WTC11 (cell line): ENCODE measurements at regions not wholly inside any gene's neighbourhood (a gene's known extent, or its start where the extent isn't known, plus 50 kb on each side); places are given as distances from the start of the nearest gene placed in this dataset.

Experiments
- ATAC-seq: fragments of 200-7000 bp; cut with Tn5 transposase; 2 replicates; pipeline ENCODE4 v1.10.0; 2021; ENCODE audit warnings: mild to moderate bottlenecking, moderate library complexity
- CTCF ChIA-PET: fragments of 300-600 bp; sonication (Branson Sonifier 250); formaldehyde crosslinking; loops from one replicate; lab custom pipeline; 2021; ENCODE audit warnings: antibody characterized with exemption; lab: Charles Lee
- POLR2A ChIA-PET: fragments of 350-600 bp; sonication (Branson Sonifier 250); formaldehyde crosslinking; loops from one replicate; lab custom pipeline; 2021; ENCODE audit warnings: antibody characterized with exemption; lab: Charles Lee
- DNase-seq: peaks from one replicate; pipeline ENCODE4 v3.0.0; 2021; ENCODE audit warnings: low spot score
- H3K27ac Mint-ChIP-seq: 2 replicates; pipeline ENCODE4 v1.8.0; 2021; ENCODE audit warnings: mixed read lengths
- H3K27me3 Mint-ChIP-seq: 2 replicates; pipeline ENCODE4 v1.8.0; 2021; ENCODE audit warnings: low read depth, mild to moderate bottlenecking, moderate library complexity, mixed read lengths
- H3K36me3 Mint-ChIP-seq: 2 replicates; pipeline ENCODE4 v1.8.0; 2021; ENCODE audit warnings: mixed read lengths
- H3K4me1 Mint-ChIP-seq: 2 replicates; pipeline ENCODE4 v1.8.0; 2022; ENCODE audit warnings: mixed read lengths
- H3K4me3 Mint-ChIP-seq: 2 replicates; pipeline ENCODE4 v1.8.0; 2021; ENCODE audit warnings: mild to moderate bottlenecking, moderate library complexity, mixed read lengths
- H3K9me3 Mint-ChIP-seq: 2 replicates; pipeline ENCODE4 v1.8.0; 2021; ENCODE audit warnings: mixed read lengths
- ELF4 ChIP-seq: sonication (generic); formaldehyde crosslinking; IDR thresholded peaks from 2 replicates; pipeline ENCODE4 v1.8.1; 2022; ENCODE audit warnings: low read depth, mild to moderate bottlenecking, moderate library complexity, missing genetic modification reagents
- ETV6 ChIP-seq: sonication (generic); formaldehyde crosslinking; IDR thresholded peaks from 2 replicates; pipeline ENCODE4 v1.8.1; 2022; ENCODE audit warnings: mild to moderate bottlenecking, missing genetic modification reagents
- FOXK1 ChIP-seq: sonication (generic); formaldehyde crosslinking; IDR thresholded peaks from 2 replicates; pipeline ENCODE4 v1.8.0; 2022; ENCODE audit warnings: mild to moderate bottlenecking, moderate library complexity, missing genetic modification reagents
- FOXP1 ChIP-seq: sonication (generic); formaldehyde crosslinking; IDR thresholded peaks from 2 replicates; pipeline ENCODE4 v1.8.0; 2022; ENCODE audit warnings: missing genetic modification reagents, mild to moderate bottlenecking, moderate library complexity, borderline replicate concordance
- KAT7 ChIP-seq: sonication (generic); formaldehyde crosslinking; IDR thresholded peaks from 2 replicates; pipeline ENCODE4 v1.8.1; 2023; ENCODE audit warnings: missing genetic modification reagents, mild to moderate bottlenecking, borderline replicate concordance
- MYBL2 ChIP-seq: sonication (generic); formaldehyde crosslinking; IDR thresholded peaks from 2 replicates; pipeline ENCODE4 v1.8.1; 2023; ENCODE audit warnings: mild to moderate bottlenecking, moderate library complexity, missing genetic modification reagents
- NFYB ChIP-seq: sonication (generic); formaldehyde crosslinking; conservative IDR thresholded peaks from 2 replicates; pipeline ENCODE4 v1.8.0; 2022; ENCODE audit warnings: low read depth, missing genetic modification reagents
- NR1H2 ChIP-seq: sonication (generic); formaldehyde crosslinking; IDR thresholded peaks from 2 replicates; pipeline ENCODE4 v1.9.0; 2021; ENCODE audit warnings: mild to moderate bottlenecking, moderate library complexity, missing genetic modification reagents
- PRRX2 ChIP-seq: fragments of 250-450 bp; sonication (Bioruptor Pico); IDR thresholded peaks from 2 replicates; pipeline ENCODE4 v1.8.0; 2021; ENCODE audit warnings: mild to moderate bottlenecking
- RELA ChIP-seq: sonication (generic); formaldehyde crosslinking; IDR thresholded peaks from 2 replicates; pipeline ENCODE4 v1.8.1; 2022; ENCODE audit warnings: missing genetic modification reagents, mild to moderate bottlenecking, borderline replicate concordance
- ZNF138 ChIP-seq: sonication (generic); formaldehyde crosslinking; conservative IDR thresholded peaks from 2 replicates; pipeline ENCODE4 v1.8.1; 2022; ENCODE audit warnings: mild to moderate bottlenecking, moderate library complexity, missing genetic modification reagents
- ZNF263 ChIP-seq: sonication (generic); formaldehyde crosslinking; IDR thresholded peaks from 2 replicates; pipeline ENCODE4 v1.8.1; 2022; ENCODE audit warnings: low read depth, mild to moderate bottlenecking, moderate library complexity, missing genetic modification reagents
- ZNF317 ChIP-seq: sonication (generic); formaldehyde crosslinking; IDR thresholded peaks from 2 replicates; pipeline ENCODE4 v1.8.1; 2023; ENCODE audit warnings: low read depth, mild to moderate bottlenecking, moderate library complexity, missing genetic modification reagents, borderline replicate concordance
- ZNF396 ChIP-seq: fragments of 250-450 bp; sonication (Bioruptor Pico); IDR thresholded peaks from 2 replicates; pipeline ENCODE4 v1.8.0; 2021; ENCODE audit warnings: mild to moderate bottlenecking, moderate library complexity, borderline replicate concordance
- TF ChIP-seq, protein P1 (sequence below): sonication (generic); formaldehyde crosslinking; IDR thresholded peaks from 2 replicates; pipeline ENCODE4 v1.8.1; 2023; ENCODE audit warnings: mild to moderate bottlenecking, missing genetic modification reagents, moderate library complexity
- TF ChIP-seq, protein P2 (sequence below): sonication (generic); formaldehyde crosslinking; IDR thresholded peaks from 2 replicates; pipeline ENCODE4 v1.8.1; 2023; ENCODE audit warnings: mild to moderate bottlenecking, missing genetic modification reagents
- TF ChIP-seq, protein P3 (sequence below): sonication (generic); formaldehyde crosslinking; IDR thresholded peaks from 2 replicates; pipeline ENCODE4 v1.8.0; 2022; ENCODE audit warnings: mild to moderate bottlenecking, missing genetic modification reagents
- TF ChIP-seq, protein P4 (sequence below): sonication (generic); formaldehyde crosslinking; IDR thresholded peaks from 2 replicates; pipeline ENCODE4 v1.8.0; 2022; ENCODE audit warnings: mild to moderate bottlenecking, missing genetic modification reagents
- TF ChIP-seq, protein P5 (sequence below): sonication (generic); formaldehyde crosslinking; IDR thresholded peaks from 2 replicates; pipeline ENCODE4 v1.8.1; 2022; ENCODE audit warnings: mild to moderate bottlenecking, missing genetic modification reagents, moderate library complexity, borderline replicate concordance

DNA sequence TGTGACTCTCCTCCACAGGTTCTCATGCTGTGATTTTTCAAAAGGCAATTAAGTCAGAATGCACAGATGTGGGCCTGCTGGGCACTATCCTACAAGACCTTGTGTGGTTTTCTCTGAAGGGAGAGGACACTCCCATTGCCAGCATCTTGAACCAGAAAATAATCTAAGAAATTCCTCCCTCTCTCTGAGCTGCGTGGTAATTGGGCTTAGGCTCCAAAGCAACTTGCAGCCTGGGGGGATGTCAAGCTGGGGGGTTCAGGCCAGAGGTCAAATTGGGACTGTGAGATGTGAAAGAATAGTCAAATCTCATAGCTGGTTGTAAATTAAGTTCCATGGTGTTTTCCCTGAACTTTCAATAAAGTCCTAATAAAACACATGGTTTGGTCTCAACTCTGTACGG, 350.6 kb upstream of the SLC7A11 start:
- TF ChIP-seq, protein P1, sequence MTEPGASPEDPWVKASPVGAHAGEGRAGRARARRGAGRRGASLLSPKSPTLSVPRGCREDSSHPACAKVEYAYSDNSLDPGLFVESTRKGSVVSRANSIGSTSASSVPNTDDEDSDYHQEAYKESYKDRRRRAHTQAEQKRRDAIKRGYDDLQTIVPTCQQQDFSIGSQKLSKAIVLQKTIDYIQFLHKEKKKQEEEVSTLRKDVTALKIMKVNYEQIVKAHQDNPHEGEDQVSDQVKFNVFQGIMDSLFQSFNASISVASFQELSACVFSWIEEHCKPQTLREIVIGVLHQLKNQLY (CRISPR knock-in tag): no peak
- TF ChIP-seq KAT7 (CRISPR knock-in tag): no peak
- no peak for TF ChIP-seq RELA
- no peak for TF ChIP-seq ZNF396 (CRISPR knock-in tag)
- no peak for TF ChIP-seq ZNF138
- ChIA-PET POLR2A (no interaction called here), CTCF (no interaction called here)
- Mint-ChIP-seq H3K4me3 (no peak overlapping the region), H3K27ac (no peak overlapping the region), H3K9me3 (no peaks in the 10 kb centered on the region), H3K4me1 (peaks cover 13% of the 10 kb centered on the region), H3K27me3 (no peaks in the 10 kb centered on the region; the same call in 1 of the 2 replicates), H3K36me3 (no peaks in the 10 kb centered on the region)
- DNase-seq (no peak), ATAC-seq (no peak)

DNA sequence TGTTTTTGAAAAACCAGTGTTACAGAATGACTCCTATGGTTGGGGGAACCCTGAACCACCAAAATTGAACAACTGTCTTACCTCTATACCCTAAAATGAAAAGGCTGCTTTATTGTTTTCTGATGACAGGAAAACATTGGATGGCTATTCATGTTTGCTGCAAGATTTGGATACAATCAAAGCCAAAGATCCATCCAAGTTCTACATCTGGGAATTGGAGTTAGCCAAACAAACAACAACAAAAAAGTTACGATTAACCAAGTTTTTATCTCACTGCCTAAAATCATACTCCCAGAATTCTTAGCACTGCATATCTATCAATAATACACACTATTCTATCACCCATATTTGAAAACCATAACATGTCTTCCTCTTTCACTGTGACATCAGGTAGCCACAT, 349.7 kb upstream of the SLC7A11 start:
- Mint-ChIP-seq H3K4me1 (peaks cover 8% of the 10 kb centered on the region), H3K27me3 (no peaks in the 10 kb centered on the region; the same call in none of the 2 replicates), H3K36me3 (no peaks in the 10 kb centered on the region), H3K4me3 (no peak overlapping the region), H3K9me3 (peaks cover 5% of the 10 kb centered on the region; the same call in 1 of the 2 replicates), H3K27ac (no peak overlapping the region)
- POLR2A ChIA-PET: no interaction called here
- CTCF ChIA-PET: no interaction called here
- DNase-seq: no peak
- no peak for ATAC-seq
- TF ChIP-seq, protein P2, sequence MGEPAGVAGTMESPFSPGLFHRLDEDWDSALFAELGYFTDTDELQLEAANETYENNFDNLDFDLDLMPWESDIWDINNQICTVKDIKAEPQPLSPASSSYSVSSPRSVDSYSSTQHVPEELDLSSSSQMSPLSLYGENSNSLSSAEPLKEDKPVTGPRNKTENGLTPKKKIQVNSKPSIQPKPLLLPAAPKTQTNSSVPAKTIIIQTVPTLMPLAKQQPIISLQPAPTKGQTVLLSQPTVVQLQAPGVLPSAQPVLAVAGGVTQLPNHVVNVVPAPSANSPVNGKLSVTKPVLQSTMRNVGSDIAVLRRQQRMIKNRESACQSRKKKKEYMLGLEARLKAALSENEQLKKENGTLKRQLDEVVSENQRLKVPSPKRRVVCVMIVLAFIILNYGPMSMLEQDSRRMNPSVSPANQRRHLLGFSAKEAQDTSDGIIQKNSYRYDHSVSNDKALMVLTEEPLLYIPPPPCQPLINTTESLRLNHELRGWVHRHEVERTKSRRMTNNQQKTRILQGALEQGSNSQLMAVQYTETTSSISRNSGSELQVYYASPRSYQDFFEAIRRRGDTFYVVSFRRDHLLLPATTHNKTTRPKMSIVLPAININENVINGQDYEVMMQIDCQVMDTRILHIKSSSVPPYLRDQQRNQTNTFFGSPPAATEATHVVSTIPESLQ (CRISPR knock-in tag): no peak
- TF ChIP-seq PRRX2 (CRISPR knock-in tag) (no peak), NFYB (CRISPR knock-in tag) (no peak), ELF4 (CRISPR knock-in tag) (no peak)
- TF ChIP-seq, protein P3, sequence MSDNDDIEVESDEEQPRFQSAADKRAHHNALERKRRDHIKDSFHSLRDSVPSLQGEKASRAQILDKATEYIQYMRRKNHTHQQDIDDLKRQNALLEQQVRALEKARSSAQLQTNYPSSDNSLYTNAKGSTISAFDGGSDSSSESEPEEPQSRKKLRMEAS (CRISPR knock-in tag): no peak

DNA sequence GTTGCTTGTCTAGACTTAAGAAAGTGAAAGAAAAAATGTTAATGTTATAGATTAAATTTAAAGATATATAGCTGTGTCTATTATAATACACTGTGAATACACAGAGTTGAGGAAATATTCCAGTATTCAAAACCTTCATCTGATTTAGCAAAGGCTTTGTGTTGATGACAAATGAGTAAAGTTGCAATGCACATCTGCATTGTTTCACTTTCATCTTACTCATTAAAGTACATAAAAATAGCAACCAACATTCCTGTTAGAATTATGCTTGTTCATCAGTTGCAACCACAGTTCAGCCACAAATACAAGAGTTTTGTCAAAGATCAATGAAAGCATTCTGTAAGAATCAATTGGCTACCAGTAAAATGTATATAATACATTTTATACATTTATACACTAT, 346.4 kb upstream of the SLC7A11 start:
- DNase-seq: no peak
- TF ChIP-seq RELA (no peak), ZNF317 (CRISPR knock-in tag) (no peak), FOXK1 (no peak), ETV6 (CRISPR knock-in tag) (no peak), FOXP1 (CRISPR knock-in tag) (no peak), NR1H2 (CRISPR knock-in tag) (no peak), MYBL2 (CRISPR knock-in tag) (no peak), ZNF263 (no peak)
- TF ChIP-seq, protein P4, sequence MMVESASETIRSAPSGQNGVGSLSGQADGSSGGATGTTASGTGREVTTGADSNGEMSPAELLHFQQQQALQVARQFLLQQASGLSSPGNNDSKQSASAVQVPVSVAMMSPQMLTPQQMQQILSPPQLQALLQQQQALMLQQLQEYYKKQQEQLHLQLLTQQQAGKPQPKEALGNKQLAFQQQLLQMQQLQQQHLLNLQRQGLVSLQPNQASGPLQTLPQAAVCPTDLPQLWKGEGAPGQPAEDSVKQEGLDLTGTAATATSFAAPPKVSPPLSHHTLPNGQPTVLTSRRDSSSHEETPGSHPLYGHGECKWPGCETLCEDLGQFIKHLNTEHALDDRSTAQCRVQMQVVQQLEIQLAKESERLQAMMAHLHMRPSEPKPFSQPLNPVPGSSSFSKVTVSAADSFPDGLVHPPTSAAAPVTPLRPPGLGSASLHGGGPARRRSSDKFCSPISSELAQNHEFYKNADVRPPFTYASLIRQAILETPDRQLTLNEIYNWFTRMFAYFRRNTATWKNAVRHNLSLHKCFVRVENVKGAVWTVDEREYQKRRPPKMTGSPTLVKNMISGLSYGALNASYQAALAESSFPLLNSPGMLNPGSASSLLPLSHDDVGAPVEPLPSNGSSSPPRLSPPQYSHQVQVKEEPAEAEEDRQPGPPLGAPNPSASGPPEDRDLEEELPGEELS (CRISPR knock-in tag): no peak
- TF ChIP-seq, protein P5, sequence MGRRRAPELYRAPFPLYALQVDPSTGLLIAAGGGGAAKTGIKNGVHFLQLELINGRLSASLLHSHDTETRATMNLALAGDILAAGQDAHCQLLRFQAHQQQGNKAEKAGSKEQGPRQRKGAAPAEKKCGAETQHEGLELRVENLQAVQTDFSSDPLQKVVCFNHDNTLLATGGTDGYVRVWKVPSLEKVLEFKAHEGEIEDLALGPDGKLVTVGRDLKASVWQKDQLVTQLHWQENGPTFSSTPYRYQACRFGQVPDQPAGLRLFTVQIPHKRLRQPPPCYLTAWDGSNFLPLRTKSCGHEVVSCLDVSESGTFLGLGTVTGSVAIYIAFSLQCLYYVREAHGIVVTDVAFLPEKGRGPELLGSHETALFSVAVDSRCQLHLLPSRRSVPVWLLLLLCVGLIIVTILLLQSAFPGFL (CRISPR knock-in tag): no peak
- TF ChIP-seq, protein P1 (CRISPR knock-in tag): no peak
- TF ChIP-seq, all 79 proteins: peak for 0
- no peaks in the 10 kb centered on the region; the same call in 1 of the 2 replicates for H3K27me3 Mint-ChIP-seq
- peaks cover 10% of the 10 kb centered on the region for H3K9me3 Mint-ChIP-seq
- CTCF ChIA-PET: no interaction called here
- H3K4me3 Mint-ChIP-seq: no peak overlapping the region
- ATAC-seq: no peak
- no peak overlapping the region for H3K27ac Mint-ChIP-seq
- peaks cover 8% of the 10 kb centered on the region for H3K4me1 Mint-ChIP-seq
- POLR2A ChIA-PET: no interaction called here
- no peaks in the 10 kb centered on the region for H3K36me3 Mint-ChIP-seq
